22Rv1 (cell line): ENCODE measurements at regions not wholly inside any gene's neighbourhood (a gene's known extent, or its start where the extent isn't known, plus 50 kb on each side); places are given as distances from the start of the nearest gene placed in this dataset.

Experiments
- H3K27ac ChIP-seq: fragments of 450-650 bp; 2 replicates; pipeline ENCODE4 v1.5.1; 2017
- CTCF ChIP-seq: fragments of 450-650 bp; IDR thresholded peaks from 2 replicates; pipeline ENCODE4 v1.5.1; 2017; ENCODE audit warnings: mild to moderate bottlenecking
- ZFX ChIP-seq: fragments of 450-650 bp; IDR thresholded peaks from 2 replicates; pipeline ENCODE4 v1.6.1; 2017; ENCODE audit warnings: antibody characterized with exemption, borderline replicate concordance

DNA sequence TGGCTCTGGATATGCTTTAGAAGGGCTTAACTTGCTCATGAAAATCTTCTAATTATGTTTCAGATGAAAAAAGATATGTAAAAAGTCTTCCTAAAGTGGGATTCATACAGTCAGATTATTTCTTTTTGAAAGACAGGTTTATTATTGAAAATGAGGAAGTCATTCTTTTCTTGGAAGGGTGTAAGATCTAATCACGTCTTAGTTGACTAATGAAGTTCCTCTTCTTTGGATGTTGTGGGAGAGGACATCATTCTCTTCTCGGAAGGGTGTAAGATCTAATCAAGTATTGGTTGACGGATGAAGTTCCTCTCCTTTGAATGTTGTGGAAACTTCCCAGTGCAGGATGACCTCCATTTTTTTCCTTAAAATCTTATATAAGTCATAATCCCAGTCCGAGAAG, 74.9 kb downstream of the ALG10 start:
- H3K27ac ChIP-seq, result no peak overlapping the region
- TF ChIP-seq ZFX (no peak), CTCF (no peak)

GRCh38 chr12:34105392-34105933, 83.2 kb downstream of the ALG10 start:
- H3K27ac ChIP-seq, result no peak overlapping the region
- no peak for TF ChIP-seq CTCF

- no peak overlapping the region for H3K27ac ChIP-seq
- TF ChIP-seq ZFX (no peak), CTCF (no peak)
These were observed 83.9 kb downstream of the ALG10 start for GRCh38 chr12:34106172-34106571.

DNA sequence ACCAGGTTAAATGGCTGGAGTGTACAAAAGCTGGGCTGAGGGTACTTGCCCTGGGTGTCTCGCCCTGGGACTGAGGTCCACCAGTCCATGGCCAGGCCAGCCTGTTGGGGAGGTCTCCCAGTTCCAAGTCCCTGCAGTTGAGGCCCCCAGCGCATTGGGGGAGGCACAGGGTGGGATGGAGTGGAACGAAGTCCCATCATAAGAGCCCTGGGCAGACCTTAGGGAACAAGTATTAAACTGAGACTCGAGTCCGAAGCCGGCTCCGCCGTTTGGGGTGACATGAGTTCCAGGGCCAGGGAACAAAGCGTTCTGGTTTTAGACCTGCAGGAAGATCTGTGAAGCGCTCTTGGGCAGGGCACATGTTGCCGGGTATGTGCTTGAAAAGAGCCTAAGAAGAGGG, 84.7 kb downstream of the ALG10 start:
- H3K27ac ChIP-seq, result no peak overlapping the region
- TF ChIP-seq CTCF, result no peak
- TF ChIP-seq ZFX, result no peak

DNA sequence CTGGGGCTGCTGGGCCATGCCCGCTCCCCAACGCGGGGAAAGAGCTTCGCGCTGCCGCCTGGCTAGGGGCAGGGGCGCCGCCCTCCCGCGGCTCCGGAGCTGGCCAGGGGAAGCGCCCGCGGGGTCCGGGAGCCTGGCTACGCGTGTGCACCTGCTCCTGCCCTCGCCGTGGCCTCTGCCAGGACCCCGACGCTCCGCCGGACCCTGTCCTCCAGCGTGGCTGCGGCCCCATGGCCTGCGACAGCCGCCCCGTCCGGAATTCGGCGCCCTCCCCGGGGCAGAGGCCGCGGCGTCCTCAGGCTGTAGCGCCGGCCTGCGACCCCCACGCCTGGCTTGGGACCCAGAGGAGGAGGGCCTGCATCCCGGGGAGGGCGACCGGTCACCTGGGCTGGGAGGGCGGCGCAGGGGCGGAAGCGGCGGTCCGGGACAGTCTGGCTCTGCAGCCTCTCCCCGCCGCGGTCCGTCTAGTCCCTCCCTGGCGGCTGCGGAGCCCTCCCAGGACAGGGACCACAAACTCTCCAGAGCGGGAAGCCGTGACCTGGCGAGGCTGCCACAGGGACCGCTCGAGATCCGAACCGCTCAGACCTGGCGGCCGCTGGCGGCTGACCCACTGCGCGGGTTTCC, 85.6 kb downstream of the ALG10 start:
- TF ChIP-seq CTCF (no peak), ZFX (no peak)
- H3K27ac ChIP-seq, result no peak overlapping the region

DNA sequence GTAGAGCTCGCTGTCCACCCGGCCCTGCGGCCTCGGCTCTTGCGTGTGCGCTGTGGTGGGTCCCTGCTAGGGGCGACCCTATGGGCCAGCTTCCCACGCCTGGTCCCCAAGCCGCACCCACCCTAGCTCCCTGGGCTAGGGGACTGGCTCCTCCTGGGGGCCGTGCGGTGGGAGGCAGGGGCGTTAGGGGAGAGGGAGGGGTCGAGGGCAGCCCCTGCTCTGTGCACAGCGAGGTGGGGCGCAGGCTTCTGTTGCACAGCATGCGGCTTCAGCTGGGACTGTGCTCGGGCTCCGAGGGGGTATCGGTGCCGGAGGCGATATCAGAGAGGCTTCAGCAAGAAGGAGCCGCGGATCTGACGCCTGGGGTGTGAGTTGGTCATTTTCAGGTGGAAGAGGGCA, 86.1 kb downstream of the ALG10 start:
- TF ChIP-seq ZFX (no peak), CTCF (no peak)
- no peak overlapping the region for H3K27ac ChIP-seq

DNA sequence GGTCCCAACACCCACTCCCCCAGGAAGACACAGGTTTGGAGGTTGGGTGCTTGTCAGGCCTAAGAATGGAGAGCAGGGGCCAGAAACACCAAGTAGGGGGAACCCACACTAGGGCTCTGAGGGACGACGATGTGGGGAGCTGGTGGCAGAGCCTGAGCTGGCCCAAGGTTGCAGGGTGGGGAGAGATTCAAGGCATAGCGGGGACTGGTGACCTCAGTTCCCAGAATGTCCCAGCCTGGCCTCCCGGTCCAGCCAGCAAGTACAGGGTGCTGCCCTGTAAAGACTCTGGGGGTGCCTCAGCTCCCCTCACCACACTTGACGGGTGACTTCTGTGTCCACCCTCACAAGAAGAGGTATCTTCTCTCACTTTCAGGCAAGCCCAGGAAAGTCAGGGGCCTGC, 86.7 kb downstream of the ALG10 start:
- TF ChIP-seq ZFX (no peak), CTCF (no peak)
- H3K27ac ChIP-seq, result no peak overlapping the region
